Retinal pigment epithelial cell (primary cell): ENCODE measurements at regions not wholly inside any gene's neighbourhood (a gene's known extent, or its start where the extent isn't known, plus 50 kb on each side); places are given as distances from the start of the nearest gene placed in this dataset.
"Not testable (repeated sequence)": the region's sequence is repeated elsewhere in the genome, so short reads cannot be mapped to it uniquely, and the experiment has no call there.

Experiments used
- DNase-seq: peaks from one replicate; pipeline ENCODE4 v3.0.0-alpha.2; 2010; ENCODE audit warnings: low read depth
- H3K4me3 ChIP-seq: 2 replicates; pipeline ENCODE4 v1.5.1; 2011; ENCODE audit warnings: mild to moderate bottlenecking, low read length, control low read depth, moderate library complexity
- TF ChIP-seq, protein P1 (sequence below): conservative IDR thresholded peaks from 2 replicates; pipeline ENCODE4 v1.5.1; 2011; ENCODE audit warnings: low read depth, low read length, control low read depth, inconsistent platforms

DNA sequence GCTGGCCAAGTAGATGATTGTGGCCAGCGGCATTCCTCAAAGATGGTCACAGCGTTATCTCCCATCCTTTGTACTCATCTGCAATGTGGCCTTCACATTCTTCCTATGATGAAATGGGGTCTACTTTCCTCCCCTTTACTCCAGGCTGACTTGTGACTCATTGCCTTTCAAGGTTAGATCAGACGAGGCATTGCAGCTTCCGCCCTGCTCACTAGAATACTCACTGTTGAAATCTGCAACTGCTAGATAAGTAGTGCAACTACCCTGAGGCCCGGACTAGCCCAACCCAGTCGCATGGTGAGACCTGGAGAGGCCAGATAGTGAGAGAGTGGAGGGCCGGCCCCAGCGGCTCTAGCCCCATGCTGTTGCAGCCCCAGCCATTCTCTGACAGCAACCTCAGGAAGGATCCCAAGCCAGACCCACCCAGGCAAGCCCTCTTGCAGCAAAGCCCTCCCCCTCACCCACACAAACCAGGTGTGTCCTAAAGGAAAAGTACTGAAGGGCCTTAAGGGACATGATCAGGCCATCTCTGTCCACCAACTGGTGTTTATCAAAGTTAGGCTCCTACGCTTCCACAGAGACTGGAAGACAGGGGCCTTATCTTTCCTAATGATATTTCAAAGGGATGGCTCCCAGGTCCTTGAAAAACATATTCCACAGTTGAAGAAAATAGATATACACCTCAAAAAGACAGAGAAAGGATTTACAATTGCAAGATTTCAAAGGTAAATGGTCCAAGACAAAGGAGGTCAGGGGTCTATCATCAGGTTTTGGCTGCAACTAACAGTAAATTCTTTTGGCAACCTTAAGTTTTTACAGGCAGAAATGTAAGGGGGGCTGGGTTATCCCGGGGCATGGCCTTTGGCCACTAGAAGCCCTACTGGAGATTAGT lies 107.2 kb upstream of the TRIM24 start:
- no peak overlapping the region for H3K4me3 ChIP-seq
- no peak for DNase-seq
- TF ChIP-seq, protein P1, sequence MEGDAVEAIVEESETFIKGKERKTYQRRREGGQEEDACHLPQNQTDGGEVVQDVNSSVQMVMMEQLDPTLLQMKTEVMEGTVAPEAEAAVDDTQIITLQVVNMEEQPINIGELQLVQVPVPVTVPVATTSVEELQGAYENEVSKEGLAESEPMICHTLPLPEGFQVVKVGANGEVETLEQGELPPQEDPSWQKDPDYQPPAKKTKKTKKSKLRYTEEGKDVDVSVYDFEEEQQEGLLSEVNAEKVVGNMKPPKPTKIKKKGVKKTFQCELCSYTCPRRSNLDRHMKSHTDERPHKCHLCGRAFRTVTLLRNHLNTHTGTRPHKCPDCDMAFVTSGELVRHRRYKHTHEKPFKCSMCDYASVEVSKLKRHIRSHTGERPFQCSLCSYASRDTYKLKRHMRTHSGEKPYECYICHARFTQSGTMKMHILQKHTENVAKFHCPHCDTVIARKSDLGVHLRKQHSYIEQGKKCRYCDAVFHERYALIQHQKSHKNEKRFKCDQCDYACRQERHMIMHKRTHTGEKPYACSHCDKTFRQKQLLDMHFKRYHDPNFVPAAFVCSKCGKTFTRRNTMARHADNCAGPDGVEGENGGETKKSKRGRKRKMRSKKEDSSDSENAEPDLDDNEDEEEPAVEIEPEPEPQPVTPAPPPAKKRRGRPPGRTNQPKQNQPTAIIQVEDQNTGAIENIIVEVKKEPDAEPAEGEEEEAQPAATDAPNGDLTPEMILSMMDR: no peak

DNA sequence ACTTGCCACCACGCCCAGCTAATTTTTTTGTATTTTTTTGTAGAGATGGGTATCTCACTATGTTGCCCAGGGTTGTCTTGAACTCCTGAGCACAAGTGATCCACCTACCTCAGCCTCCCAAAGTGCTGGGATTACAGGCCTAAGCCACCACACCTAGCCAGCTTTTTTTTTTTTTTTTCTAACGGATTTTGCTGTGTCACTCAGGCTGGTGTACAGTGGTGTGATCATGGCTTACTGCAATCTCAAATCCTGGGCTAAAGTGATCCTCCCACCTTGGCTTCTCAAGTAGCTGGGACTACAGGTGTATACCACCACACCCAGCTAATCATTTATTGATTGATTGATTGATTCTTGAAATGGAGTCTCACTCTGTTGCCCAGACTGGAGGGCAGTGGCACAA lies 106.0 kb upstream of the TRIM24 start:
- DNase-seq: no peak
- TF ChIP-seq, protein P1: no peak
- no peak overlapping the region for H3K4me3 ChIP-seq

DNA sequence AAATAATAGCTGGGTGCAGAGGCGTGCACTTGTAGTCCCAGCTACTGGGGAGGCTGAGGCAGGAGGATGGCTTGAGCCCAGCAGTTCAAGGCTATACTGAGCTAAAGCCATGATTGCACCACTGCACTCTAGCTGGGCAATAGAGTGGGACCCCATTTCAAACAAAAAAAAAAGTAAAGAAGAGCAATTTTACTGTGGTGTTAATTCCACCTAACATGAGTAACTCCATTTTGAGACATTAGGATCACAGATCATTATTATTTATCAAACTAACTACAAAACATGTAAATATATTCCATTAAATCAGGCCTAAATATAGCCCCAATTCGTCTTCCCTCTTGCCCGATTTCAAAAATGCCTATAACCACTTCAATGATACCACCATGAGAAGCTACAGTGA lies 104.8 kb upstream of the TRIM24 start:
- H3K4me3 ChIP-seq: no peak overlapping the region
- DNase-seq: no peak
- TF ChIP-seq, protein P1: no peak

DNA sequence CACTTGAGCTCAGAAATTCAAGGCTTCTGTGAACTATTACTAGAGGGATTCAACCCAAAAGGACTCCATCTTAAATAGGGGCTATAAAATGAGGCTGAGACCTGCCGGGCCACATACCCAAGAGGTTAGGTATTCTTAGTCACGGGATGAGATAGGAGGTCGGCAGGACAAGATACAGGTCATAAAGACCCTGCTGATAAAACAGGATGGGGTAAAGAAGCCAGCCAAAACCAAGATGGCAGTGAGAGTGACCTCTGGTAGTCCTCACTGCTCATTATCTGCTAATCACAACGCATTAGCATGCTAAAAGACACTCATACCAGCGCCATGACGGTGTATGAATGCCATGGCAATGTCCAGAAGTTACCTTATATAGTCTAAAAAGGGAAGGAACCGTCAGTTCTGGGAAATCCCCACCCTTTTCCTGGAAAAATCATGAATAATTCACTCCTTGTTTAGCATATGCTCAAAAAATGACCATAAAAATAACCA lies 101.2 kb upstream of the TRIM24 start:
- H3K4me3 ChIP-seq: no peak overlapping the region
- TF ChIP-seq, protein P1: no peak
- no peak for DNase-seq

DNA sequence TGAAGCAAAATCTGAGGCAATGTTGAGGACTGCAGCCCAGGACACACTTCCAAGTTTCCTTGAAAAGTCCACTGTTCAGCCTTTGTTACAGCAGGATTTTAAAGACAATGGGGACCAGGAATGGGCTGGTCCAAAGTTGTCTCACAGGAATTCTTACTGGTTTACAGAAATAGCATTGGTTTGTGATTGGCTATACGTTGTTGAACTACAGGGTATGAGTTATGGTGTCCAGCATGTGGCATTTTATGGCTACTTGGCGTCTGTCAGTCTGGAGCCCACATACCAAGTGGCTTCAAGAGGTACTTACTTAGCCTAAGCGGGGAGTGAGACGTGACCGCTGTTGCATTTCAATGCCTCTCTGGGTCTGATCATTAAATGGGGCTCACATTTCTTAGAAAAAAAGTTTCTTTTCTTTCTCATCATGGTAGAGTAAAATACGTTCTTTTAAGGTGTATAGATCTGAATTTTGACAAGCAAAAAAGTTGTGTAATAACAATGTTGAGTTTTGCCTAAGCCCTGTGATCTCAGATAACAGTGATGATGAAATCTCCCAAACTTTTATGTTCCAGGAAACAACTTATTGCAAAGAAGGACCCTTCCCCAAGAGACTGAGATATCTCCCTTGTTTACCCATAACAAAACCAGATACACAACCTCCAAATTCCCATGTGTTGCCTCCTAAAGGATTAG lies 100.0 kb upstream of the TRIM24 start:
- no peak overlapping the region for H3K4me3 ChIP-seq
- no peak for DNase-seq
- TF ChIP-seq, protein P1: no peak

DNA sequence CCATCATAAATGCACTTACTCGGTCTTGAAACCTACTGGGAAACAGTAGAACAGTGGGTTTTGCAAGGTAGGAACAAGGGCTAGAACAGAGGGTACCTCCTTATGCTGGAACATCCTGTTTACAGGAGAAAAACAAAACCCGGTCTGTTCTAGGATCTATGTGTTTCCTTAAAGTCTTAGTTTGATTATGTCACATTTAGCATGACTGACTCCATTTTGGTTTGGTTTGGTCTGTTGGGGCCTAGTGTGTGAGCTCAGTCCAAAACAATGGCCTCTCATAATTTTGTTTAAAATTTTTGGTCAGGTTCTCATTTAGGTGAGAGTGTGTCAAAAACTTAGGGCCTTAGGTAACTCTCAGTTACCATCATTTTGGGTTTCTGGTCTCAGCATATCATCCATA lies 96.3 kb upstream of the TRIM24 start:
- H3K4me3 ChIP-seq: no peak overlapping the region
- no peak for DNase-seq

DNA sequence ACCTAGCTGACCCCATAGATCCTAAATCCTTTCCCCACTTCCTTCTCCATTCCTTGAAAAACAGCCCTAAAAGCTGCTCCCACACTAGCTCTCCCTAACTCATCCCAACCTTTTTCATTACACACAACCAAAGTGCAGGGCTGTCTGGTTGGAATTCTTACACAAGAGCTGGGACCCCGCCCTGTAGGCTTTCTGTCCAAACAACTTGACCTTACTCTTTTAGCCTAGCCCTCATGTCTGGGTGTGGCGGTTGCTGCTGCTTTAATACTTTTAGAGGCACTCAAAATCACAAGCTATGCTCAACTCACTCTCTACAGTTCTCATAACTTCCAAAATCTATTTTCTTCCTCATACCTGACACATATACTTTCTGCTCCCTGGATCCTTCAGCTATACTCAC lies 93.9 kb upstream of the TRIM24 start:
- H3K4me3 ChIP-seq, DNase-seq: not testable (repeated sequence)

More for the DNA sequence above, 96.3 kb upstream of the TRIM24 start:
- TF ChIP-seq, protein P1: no peak

DNA sequence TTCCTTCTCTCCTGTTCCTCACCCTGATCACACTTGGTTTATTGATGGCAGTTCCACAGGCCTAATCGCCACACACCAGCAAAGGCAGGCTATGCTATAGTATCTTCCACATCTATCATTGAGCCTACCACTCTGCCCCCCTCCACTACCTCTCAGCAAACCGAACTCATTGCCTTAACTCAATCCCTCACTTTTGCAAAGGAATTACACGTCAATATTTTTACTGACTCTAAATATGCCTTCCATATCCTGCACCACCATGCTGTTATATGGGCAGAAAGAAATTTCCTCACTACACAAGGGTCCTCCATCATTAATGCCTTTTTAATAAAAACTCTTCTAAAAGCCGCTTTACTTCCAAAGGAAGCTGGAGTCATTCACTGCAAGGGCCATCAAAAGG lies 93.4 kb upstream of the TRIM24 start:
- not testable (repeated sequence) for H3K4me3 ChIP-seq, DNase-seq
